NCI-H2107 treated with DMSO at 0.1 percent for 48 hours (cell line): ENCODE measurements at regions not wholly inside any gene's neighbourhood (a gene's known extent, or its start where the extent isn't known, plus 50 kb on each side); places are given as distances from the start of the nearest gene placed in this dataset.
"Not testable (repeated sequence)": the region's sequence is repeated elsewhere in the genome, so short reads cannot be mapped to it uniquely, and the experiment has no call there.

Experiments
- DNase-seq: peaks from one replicate; lab custom pipeline; 2025; ENCODE audit not compliant: unreplicated experiment; lab: John Stamatoyannopoulos, UW

DNA sequence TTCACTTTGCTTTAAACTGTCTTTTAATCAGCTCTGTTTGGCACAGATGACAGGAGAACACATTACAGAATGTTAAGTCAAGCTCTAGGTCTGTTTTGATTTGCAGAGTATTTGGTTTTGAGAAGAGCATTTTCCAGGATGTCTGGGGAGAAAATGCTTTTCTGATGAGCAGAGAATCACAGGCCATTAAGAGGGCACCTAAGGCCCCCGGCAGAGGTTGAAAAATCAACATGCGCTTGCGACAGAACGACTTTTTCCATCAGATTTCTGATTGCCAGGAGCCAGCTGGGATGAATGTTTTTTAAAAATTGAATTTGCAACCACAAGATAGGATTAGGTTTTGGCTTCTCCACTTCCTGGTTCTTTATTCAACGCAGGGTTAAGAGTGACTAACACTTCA, 304.5 kb downstream of the JRKL start:
- no peak for DNase-seq

DNA sequence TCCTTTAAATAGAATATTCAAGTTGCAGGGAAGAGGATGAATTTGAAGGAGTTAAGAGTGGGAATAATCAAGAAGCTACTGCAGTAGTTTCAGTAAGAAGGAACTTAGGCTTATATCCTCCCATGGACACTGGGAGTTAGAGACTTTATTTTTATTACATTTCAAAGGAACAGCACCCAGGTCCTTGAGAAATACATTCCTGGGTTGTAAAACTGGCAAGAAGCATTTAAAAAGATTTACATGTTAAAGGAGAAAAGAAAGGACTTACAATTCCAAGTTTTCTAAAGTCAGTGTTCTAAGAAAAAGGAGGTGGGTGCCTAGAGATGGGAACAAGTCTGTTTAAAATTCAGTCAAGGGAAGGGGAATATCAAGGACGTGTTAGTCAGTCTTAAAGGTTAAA, 306.9 kb downstream of the JRKL start:
- no peak for DNase-seq

DNA sequence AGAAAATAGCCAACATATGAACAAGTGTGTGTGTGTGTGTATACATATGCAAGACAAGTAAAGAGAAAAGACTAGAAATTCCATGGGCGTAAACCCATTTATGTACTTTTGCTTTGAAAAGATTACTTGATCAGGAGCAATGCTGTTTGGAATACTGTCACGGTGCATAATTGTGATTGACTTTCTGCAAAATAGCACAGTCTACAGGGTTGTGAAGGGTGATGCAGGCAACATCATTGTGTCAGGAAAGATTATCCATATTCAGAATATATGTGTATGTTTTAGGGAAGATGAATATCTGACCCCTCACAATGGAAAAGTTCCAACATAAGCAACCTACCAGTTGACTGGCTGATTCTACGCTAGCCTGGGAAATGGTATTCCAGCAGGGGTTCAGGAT, 307.7 kb downstream of the JRKL start:
- no peak for DNase-seq

DNA sequence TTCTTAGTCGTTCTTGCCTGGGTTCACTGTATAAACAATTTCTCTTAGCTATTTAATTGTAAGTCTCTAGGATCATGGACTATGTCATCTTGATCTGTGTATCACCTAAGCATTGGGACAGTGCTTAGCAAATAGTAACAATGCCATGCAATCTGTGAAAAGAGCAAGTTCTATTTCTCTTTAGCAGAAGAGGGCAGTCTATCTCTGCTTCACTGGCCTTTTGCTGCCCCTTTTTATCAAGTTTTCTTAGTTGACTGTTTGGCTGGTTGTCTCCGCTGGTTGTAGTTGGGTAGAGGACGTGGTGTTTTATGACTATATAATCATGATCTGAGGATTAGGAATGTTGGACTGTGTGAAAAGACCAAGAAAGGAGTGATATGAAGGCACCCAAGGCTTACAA, 315.0 kb downstream of the JRKL start:
- DNase-seq = no peak

DNA sequence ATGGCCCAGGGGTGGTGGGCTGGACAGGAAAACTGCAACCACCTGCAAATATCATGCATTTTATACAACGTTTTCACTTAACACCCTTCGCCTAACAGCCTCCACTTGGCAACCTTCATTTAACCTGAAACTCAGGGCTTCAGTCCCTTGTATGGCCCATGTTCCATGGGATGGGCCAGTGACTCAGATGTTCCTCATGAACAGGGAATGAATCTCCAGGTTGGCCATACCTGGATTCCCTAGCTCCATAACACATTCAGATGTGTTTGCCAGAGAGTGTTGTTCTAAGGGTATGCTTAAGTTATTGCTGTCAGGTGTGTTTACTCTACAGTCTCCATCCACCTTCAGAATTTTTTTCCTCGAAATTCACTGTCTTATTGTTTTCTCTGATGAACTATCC, 316.9 kb downstream of the JRKL start:
- DNase-seq = no peak

DNA sequence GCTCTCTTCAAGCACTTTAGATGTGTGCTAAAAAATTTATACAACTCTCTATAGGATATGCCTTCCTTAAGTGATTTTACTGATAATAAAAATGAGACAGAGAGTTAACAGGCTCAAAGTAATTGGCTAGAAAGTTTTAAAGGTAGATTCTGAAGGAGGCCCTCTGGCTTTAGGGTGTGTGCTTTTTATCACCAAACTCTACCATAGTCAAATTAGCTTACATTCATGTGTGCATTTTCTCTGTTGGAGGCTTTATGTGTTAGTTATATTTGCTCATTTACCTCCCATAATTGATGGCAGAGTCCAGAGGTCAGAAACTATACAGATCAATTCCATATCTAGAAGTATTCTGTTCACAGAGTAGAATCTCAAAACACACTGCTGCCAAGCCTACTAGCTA, 317.5 kb downstream of the JRKL start:
- no peak for DNase-seq

DNA sequence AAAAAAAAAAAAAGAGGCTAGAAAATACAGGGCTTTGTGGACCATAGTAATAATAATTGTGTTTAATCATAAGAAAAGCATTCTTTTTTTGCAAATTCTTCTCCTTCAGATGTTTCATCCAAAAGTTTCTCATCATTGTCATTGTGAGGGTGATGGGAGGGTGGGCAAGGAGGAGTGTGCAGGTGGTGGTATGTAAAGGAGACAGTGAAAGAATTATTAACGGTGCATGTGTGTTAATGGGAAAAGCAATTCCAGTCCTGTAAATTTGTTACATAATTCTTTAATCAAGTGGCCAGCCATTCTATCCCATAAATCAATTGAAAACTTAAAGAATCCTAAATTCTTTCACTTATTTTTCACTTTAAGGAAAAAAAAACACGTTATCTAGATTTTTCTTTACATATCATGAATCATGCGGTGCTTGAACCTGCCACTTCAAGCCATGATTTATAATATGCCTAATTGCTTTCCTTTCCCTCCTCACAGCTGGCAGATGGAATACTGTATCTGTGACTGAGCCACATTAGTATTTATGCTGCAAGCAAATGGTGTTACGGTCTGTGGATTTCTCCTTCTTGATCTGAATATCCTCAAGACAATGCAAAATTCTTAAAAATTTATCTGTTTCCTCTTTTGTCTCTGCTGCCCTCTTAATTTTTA, 318.5 kb downstream of the JRKL start:
- no peak for DNase-seq

DNA sequence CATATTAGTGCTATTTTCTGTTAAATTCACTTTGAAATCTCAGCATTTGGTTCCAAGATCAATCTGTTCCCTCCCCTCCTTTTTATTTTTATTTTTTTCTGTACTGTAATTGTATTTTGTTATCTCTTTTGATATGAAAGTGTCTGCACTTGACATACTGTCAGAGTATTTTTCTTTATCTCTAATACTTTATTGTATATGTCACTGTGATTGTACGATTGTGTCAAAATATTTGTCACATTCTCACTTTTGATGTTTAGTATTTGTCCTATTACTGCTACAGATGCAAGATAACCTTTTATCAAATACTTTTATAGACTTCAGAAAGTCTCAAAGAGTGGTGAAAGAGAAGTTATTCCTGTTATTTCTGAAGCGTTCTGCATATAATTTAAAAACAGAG, 323.5 kb downstream of the JRKL start:
- no peak for DNase-seq

DNA sequence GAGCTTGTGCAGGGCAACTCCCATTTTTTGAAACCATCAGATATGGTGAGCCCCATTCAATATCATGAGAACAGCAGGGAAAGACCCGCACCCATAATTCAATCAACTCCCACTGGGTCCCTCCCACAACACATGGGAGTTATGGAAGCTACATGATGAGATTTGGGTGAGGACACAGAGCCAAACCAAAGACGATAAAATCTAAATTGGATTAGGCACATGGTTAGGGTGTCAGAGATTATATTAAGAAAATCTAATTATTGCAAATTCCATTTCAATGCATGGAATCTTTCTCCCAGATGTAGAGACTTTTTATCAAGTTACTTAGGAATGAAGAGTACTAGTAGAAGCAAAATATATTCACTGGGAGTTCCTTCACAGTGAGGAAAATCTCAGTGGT, 324.9 kb downstream of the JRKL start:
- no peak for DNase-seq

DNA sequence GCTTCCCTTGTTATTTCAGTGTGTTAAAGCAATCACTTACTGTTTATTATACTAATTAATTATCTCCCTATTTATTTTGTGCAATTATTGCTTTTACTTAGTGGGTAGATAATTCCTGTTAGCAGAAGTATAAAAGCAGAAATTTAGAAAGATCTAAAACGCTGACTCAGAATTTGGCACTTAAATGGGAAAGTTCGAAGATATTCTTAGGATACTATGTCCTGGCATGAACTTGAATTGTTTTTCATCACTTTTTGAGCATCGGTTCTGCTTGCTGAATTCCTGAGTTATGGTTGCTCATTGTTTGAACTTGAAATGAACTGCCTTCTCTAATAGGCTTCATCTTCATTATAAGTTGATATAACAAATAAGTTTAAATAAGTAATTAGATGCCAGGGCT, 325.4 kb downstream of the JRKL start:
- DNase-seq = no peak

DNA sequence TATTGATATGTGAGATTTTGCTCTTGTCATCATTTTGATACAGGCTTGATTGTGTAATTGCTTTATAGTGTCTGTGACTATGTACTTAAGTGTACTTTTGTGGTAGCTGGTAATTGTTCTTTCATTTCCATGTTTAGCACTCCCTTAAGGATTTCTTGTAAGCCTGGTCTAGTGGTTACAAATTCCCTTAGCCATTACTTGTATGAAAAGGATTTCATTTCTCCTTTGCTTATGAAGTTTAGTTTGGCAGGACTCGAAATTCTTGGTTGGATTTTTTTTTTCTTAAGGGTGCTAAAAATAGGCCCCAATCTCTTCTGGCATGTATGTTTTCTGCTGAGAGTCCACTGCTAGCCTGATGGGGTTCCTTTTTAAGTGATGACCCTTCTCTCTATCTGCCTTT, 346.8 kb downstream of the JRKL start:
- DNase-seq = no peak

DNA sequence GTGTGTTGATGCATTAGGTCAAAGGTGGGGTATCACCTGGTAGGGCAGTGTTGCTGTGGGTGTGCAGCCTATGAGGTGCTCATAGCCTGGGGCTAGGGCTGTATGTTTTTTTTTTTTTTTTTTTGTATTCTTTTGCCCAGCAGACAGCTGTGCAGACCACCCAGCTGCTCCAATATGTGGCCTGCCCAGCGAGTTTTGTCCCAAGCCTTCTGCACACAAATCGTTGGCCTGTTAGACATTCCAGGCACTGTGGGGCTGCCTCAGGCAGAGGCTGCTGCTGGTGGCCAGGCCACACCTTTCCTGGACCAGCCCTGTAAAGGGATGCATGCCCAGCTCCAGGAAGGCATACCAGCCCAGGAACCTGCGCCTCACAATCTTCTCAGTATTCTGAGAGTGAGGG, 348.5 kb downstream of the JRKL start:
- DNase-seq = no peak

DNA sequence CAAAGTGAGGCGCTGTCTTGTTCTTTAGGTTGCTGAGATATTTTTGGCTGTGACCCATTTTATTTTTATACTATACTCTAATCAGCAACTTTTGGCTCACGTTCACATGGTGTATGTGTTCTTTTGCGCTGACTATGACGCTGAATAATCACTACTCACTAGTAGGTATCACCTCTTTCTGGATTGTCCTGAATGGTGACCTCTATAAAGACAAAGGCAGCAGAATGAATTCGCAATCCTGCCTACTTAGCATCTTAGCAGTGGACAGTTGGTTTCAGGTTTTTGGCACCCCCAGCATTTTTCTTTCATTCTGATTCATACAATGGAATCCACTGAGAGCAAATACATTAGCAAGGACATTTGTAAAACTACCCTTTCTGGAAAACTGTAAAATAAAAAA, 351.3 kb downstream of the JRKL start:
- no peak for DNase-seq

DNA sequence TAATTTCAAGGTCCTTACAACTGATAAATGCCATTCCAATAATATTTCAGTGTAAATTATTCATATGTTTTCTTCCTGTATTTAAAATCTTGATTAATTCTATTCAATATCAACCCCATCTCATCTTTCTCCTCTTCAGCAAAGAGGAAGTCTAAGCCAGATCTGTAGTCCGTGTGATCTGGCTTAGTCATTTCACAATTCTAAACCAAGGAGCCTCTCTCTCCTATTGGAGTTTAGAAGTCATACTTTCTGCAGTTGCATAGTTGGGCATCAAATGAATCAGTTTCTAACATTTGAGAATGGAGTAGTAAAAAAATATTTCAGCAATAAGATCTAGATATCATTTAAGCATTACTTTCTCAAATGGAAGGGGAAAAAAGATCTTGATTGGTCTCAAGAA, 354.9 kb downstream of the JRKL start:
- DNase-seq = no peak

DNA sequence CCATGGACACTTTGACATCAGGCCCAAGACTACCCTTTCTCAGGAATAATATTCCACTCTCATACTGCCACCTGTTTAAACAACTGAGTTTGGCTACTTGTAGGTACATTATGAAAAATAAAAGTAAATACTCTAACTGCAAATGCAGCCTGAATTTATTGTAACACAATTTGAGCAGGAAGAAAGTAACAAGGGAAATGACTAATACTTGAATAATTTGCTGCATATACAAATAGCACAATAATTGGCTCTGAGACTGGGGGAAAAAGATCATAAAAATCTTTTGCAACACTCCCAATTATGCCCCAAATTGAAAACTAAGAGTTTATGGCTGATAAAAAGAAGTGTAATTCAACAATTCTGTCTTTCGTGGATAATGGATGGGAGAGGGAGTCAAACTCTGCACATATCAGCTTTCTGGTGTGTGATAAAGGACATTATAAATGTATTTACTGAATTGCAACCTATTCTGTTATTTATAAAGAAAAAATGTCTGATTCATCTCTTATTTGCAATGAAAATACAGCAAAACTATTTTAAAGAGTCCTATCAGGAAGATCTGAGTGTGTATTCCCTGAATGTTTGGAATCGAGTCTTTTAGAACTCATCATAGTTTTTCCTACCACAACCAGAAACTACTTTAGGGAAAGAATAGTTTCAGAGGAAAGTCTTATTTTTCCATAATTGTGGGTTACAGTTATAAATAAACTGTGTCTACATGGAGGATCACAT, 359.0 kb downstream of the JRKL start:
- DNase-seq = no peak

DNA sequence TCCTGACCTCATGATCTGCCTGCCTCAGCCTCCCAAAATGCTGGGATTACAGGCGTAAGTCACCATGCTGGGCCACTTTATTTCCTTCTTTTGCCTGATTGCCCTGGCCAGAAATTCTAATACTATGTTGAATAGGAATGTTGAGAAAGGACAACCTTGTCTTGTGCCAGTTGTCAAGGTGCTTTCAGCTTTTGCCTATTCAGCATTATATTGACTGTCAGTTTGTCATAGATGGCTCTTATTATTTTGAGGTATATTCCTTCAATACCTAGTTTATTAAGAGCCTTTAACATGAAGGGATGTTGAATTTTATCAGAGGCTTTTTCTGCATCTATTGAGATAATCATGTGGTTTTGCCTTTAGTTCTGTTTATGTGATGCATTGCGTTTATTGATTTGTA, 362.0 kb downstream of the JRKL start:
- not testable (repeated sequence) for DNase-seq

DNA sequence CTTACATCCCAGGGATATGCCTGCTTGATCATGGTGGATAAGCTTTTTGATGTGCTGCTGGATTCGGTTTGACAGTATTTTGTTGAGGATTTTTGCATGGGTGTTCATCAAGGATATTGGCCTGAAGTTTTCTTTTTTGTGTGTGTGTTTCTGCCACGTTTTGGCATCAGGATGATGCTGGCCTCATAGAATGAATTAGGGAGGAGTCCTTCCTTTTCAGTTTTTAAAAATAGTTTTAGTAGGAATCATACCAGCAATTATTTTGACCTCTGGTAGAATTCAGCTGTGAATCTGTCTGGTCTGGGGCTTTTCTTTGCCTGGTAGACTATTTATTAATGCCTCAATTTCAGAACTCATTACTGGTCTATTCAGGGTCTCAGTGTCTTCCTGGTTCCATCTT, 362.4 kb downstream of the JRKL start:
- no peak for DNase-seq

DNA sequence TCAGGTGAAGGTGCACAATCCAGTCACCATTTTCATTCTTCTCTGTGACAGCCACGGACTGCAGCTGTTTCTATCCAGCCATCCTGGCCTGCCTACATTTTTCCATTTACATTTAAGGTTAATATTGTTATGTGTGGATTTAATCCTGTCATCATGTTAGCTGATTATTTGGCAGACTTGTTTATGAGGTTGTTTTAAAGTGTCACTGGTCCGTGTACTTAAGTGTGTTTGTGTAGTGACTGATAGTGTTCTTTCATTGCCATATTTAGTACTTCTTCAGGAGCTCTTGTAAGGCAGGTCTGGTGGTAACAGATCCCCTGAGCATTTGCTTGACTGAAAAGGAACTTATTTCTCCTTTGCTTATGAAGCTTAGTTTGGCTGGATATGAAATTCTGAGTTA, 364.2 kb downstream of the JRKL start:
- DNase-seq = no peak

DNA sequence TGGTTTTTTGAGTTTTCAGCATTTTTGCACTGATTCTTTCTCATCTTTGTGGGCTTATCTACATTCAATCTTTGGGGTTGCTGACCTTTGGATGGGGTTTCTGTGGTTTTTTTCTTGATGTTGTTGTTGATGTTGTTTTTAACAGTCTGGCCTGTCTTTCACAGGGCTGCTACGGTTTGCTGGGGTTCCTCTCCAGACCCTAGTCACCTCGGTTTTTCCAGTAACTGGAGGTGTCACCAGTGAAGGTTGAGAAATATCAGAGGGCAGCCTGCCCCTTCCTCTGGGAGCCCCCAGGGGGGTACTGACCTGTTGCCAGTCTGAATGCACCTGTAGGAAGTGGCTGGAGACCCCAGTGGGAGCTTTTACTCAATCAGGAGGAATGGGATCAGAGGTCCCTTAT, 365.4 kb downstream of the JRKL start:
- no peak for DNase-seq

DNA sequence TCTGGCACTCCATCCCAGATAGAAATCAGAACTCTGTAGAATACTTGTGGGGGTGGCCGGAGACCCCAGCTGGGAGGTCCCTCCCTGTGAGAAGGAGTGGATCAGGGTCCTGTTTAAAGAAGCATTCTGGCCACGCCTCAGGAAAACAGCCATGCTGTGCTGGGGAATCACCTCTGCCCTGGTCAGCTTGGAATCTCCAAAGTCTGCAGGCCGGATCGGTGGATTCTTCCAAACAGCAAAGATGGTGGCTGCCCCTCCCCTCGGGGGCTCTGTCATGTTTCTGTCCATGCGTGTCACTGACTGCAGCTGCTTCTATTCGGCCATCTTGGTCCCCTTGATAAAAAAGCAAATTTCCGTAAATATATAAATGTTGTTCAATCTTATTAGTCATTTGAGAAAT, 365.9 kb downstream of the JRKL start:
- no peak for DNase-seq

DNA sequence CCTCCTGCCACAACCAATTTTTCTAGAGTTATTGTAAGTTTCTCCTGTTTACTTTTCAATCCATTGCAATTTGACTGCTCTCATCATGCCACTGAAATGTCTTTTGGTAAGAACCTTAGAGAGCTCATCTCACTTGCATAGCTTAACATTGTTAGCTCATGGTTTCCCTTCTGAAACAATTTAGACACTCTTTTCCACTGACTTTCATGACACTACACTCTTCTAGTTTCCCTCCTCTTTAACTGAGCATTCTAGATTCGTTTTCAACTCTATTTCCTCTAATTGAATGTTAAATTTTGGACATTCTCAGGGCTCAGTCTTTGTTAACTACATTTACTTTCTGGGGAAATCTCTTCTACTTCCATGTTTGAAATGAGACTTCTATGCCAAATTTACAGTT, 369.1 kb downstream of the JRKL start:
- no peak for DNase-seq

DNA sequence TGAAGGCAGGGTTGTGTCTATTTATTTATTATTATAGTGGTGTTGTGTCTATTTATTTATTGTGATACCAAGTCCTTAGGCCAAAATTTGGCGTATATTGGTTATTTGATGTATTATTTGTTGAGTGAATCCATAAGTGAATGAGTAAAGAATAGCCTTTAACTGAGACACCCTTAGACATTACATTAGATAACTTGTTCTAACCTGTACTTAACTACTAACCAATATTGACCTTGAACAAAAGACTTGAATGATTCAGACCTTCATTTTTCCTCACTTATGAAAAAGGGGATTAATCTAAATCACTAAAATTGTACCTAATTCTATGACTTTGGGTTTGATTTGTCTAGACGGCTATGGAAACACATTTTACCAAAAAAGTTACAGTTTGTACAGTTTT, 370.5 kb downstream of the JRKL start:
- DNase-seq = no peak

DNA sequence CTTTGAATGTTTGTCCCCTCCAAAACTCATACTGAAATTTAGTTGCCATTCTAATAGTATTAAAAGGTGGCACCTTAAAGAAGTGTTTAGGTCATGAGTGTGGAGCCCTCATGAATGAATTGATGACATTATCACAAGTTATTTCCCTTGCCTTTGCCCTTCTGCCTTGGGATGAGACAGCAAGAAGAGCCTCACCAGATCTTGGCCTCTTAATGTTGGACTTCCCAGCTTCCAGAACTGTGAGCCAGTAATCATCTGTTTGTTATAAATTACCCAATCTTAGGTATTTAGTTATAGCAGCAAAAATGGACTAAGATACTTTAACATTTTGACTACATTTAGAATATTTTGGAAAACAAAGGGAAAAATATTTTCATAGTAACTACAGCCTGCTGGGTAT, 371.0 kb downstream of the JRKL start:
- DNase-seq = no peak
